Upper lobe of left lung (tissue), 6 donors: ENCODE measurements at regions not wholly inside any gene's neighbourhood (a gene's known extent, or its start where the extent isn't known, plus 50 kb on each side); places are given as distances from the start of the nearest gene placed in this dataset.

Source experiments
- ATAC-seq, 2 donors: fragments of 200-7000 bp; cut with Tn5 transposase; one replicate each; pipeline ENCODE4 v1.9.1; 2022; ENCODE audit warnings: mild to moderate bottlenecking in 2 of 2, moderate library complexity in 2 of 2; ENCODE audit not compliant: low FRiP score in 2 of 2
- DNase-seq, 2 donors: peaks; one replicate each; pipeline ENCODE4 v3.0.0-alpha.2; 2019 to 2020
- H3K27ac ChIP-seq, 4 donors: fragments of 200-600 bp; sonication (generic); one replicate each; pipeline ENCODE4 v1.5.1; 2016 to 2019
- H3K27me3 ChIP-seq, 4 donors: fragments of 200-600 bp; sonication (generic); one replicate each; pipeline ENCODE4 v1.5.1; 2017 to 2019
- H3K36me3 ChIP-seq, 4 donors: fragments of 200-600 bp; sonication (generic); one replicate each; pipeline ENCODE4 v1.5.1; 2016 to 2019
- H3K4me1 ChIP-seq, 4 donors: fragments of 200-600 bp; sonication (generic); one replicate each; pipeline ENCODE4 v1.5.1; 2018 to 2019
- H3K4me3 ChIP-seq, 4 donors: fragments of 200-600 bp; sonication (generic); one replicate each; pipeline ENCODE4 v1.5.1; 2017 to 2019; ENCODE audit warnings: mild to moderate bottlenecking in 2 of 4, moderate library complexity in 1 of 4
- H3K9me3 ChIP-seq, 4 donors: fragments of 200-600 bp; sonication (generic); one replicate each; pipeline ENCODE4 v1.5.1; 2018 to 2019
- EP300 ChIP-seq, 4 donors: sonication (generic); formaldehyde crosslinking; IDR thresholded peaks; one replicate each; pipeline ENCODE4 v1.5.1; 2017; ENCODE audit warnings: antibody characterized with exemption in 4 of 4, control low read depth in 2 of 4
- POLR2A ChIP-seq, 4 donors: fragments of 450-650 bp; IDR thresholded peaks; one replicate each; pipeline ENCODE4 v1.5.1; 2016 to 2017; ENCODE audit warnings: antibody characterized with exemption in 4 of 4, mild to moderate bottlenecking in 2 of 4
- POLR2AphosphoS5 ChIP-seq, 2 donors: sonication (generic); formaldehyde crosslinking; IDR thresholded peaks; one replicate each; pipeline ENCODE4 v1.5.1; 2017; ENCODE audit warnings: antibody characterized with exemption in 2 of 2
- WGBS, 2 donors: methylation state at CpG; one replicate each; pipeline ENCODE4 v1.1.5; 2017 to 2018; 5-methylcytosine and 5-hydroxymethylcytosine counted together
- TF ChIP-seq, protein P1 (sequence below), 6 experiments: fragments of 450-650 bp in 4 of 6; fragments of 200-600 bp in 2 of 6; sonication (generic) in 2 of 6; IDR thresholded peaks; one replicate each; pipeline ENCODE4 v1.5.1; 2016 to 2019; ENCODE audit warnings: antibody characterized with exemption in 6 of 6
- donor health status: DM: no; HTN: no; CAD: no; lungs with moderate emphysema.
- donor health status: DM: no; HTN: yes; CAD: no; lungs with severe emphysema.

DNA sequence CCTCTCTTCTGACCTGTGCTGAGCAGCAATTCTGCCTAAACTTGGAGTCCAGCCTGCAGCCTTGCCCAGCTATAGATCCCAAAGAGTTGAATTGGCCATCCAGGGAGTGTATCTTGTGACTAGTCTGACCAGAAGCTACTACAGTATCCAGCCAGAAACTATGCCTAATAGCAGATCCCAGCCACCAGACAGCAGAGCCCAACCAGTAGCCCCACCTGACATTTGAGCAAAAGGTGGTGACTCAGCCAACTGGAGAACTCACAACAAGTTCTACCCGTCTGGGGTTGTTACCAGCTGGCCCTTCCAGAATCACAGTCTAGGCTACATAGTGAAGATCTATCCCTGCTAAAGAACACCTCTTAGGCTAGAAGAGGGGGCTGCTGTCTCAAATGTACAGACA, 315.0 kb downstream of the CRPPA start:
- Histone ChIP-seq H3K4me1 (no peaks in the 10 kb centered on the region), H3K4me3 (no peak overlapping the region), H3K27me3 (no peaks in the 10 kb centered on the region), H3K36me3 (no peaks in the 10 kb centered on the region), H3K27ac (no peak overlapping the region), H3K9me3 (peaks cover 9 to 19% (median 13%) of the 10 kb centered on the region in 4 donors)
- no peak for DNase-seq
- TF ChIP-seq POLR2AphosphoS5 (IDR thresholded peaks at IDR 0.05) = no peak
- no peak for TF ChIP-seq EP300 (IDR thresholded peaks at IDR 0.05)
- TF ChIP-seq POLR2A (IDR thresholded peaks at IDR 0.05) = no peak
- TF ChIP-seq, protein P1, sequence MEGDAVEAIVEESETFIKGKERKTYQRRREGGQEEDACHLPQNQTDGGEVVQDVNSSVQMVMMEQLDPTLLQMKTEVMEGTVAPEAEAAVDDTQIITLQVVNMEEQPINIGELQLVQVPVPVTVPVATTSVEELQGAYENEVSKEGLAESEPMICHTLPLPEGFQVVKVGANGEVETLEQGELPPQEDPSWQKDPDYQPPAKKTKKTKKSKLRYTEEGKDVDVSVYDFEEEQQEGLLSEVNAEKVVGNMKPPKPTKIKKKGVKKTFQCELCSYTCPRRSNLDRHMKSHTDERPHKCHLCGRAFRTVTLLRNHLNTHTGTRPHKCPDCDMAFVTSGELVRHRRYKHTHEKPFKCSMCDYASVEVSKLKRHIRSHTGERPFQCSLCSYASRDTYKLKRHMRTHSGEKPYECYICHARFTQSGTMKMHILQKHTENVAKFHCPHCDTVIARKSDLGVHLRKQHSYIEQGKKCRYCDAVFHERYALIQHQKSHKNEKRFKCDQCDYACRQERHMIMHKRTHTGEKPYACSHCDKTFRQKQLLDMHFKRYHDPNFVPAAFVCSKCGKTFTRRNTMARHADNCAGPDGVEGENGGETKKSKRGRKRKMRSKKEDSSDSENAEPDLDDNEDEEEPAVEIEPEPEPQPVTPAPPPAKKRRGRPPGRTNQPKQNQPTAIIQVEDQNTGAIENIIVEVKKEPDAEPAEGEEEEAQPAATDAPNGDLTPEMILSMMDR (IDR thresholded peaks at IDR 0.05) = no peak
- ATAC-seq = no peak
- WGBS, 2 donors = 100% methylated on average over 1 of the region's 1 CpG

DNA sequence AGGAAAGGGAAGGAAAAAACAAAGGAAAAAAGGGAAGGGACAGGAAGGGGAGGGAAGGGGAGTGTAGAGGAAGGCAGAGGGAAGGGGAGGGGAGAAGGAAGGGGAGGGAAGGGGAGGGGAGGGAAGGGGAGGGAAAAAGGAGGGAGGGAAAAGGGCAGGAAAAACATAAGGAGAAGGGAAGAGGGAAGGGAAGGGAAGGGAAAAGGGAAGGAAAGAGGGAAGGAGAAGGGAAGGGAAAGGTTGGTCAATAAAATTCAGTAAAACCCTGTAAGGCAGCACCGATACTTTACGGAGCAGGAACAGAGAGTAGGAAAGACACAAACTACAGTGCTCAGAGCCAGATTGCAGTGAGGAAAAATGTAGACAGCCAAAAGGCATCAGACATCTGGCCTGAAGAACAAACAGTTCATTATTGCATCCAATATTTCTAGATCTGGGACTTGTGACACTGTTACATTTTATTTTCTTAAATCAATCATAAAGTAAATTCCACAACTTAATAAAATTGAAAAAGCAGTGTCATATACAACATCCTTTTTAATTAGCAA, 322.0 kb downstream of the CRPPA start:
- no peaks in the 10 kb centered on the region for H3K9me3 ChIP-seq
- ATAC-seq (no peak), DNase-seq (no peak)
- no peak overlapping the region for H3K4me3 ChIP-seq
- H3K36me3 ChIP-seq = no peaks in the 10 kb centered on the region
- WGBS, 2 donors = 79 to 97% methylated on average over 2 of the region's 2 CpGs
- no peaks in the 10 kb centered on the region for H3K4me1 ChIP-seq
- H3K27ac ChIP-seq = no peak overlapping the region
- TF ChIP-seq POLR2A (IDR thresholded peaks at IDR 0.05) (no peak), EP300 (IDR thresholded peaks at IDR 0.05) (no peak), POLR2AphosphoS5 (IDR thresholded peaks at IDR 0.05) (no peak)
- TF ChIP-seq, protein P1 (IDR thresholded peaks at IDR 0.05) = no peak
- H3K27me3 ChIP-seq = no peaks in the 10 kb centered on the region

GRCh38 chr7:16098585-16099179, 322.7 kb downstream of the CRPPA start:
- Histone ChIP-seq H3K4me3 (no peak overlapping the region), H3K9me3 (no peaks in the 10 kb centered on the region), H3K27me3 (no peaks in the 10 kb centered on the region), H3K27ac (no peak overlapping the region), H3K4me1 (no peaks in the 10 kb centered on the region), H3K36me3 (no peaks in the 10 kb centered on the region)
- DNase-seq (no peak), ATAC-seq (no peak)
- TF ChIP-seq, protein P1 (IDR thresholded peaks at IDR 0.05) = peak; percentile 16 to 55 (median 48)
- TF ChIP-seq POLR2A (IDR thresholded peaks at IDR 0.05) = no peak
- 60 to 65% methylated on average over 5 of the region's 5 CpGs for WGBS, 2 donors

DNA sequence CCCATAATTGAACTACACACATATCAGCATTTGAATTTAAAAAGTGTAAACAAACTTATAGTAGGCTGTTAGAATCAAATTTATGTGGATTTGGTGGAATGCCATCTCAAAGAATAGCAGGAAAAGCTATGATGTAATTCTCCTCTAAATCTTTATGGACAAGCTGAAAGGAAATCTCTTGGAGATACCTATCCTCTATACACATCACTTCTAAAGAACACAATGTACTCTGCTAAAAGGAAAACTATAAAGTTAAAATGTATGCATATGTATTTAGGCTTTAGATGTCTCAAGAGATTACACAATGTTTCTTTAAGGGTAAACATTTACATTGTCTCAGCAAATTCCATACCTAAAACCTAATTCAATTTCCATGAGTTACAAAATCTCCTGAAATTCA, 323.3 kb downstream of the CRPPA start:
- no peak for DNase-seq
- no peaks in the 10 kb centered on the region for H3K27me3 ChIP-seq
- TF ChIP-seq POLR2AphosphoS5 (IDR thresholded peaks at IDR 0.05) (no peak), POLR2A (IDR thresholded peaks at IDR 0.05) (no peak), EP300 (IDR thresholded peaks at IDR 0.05) (no peak)
- TF ChIP-seq, protein P1 (IDR thresholded peaks at IDR 0.05) = no peak
- no peaks in the 10 kb centered on the region for H3K36me3 ChIP-seq
- no peak overlapping the region for H3K4me3 ChIP-seq
- no peaks in the 10 kb centered on the region for H3K9me3 ChIP-seq
- no peak overlapping the region for H3K27ac ChIP-seq
- ATAC-seq = no peak
- no peaks in the 10 kb centered on the region for H3K4me1 ChIP-seq
